Breast epithelium (tissue), 4 donors: ENCODE measurements at regions not wholly inside any gene's neighbourhood (a gene's known extent, or its start where the extent isn't known, plus 50 kb on each side); places are given as distances from the start of the nearest gene placed in this dataset.

Source experiments
- DNase-seq, 2 donors: peaks; one replicate each; pipeline ENCODE4 v3.0.0-alpha.2; 2019; ENCODE audit warnings: low spot score in 2 of 2
- H3K27ac ChIP-seq, 2 donors: fragments of 200-600 bp; sonication (generic) in 1 of 2; one replicate each; pipeline ENCODE4 v1.5.1; 2016 to 2019; ENCODE audit warnings: mild to moderate bottlenecking in 1 of 2
- H3K27me3 ChIP-seq, 2 donors: fragments of 200-600 bp; sonication (generic) in 1 of 2; one replicate each; pipeline versions ENCODE4 v1.5.1 to v1.6.0; 2017 to 2019; ENCODE audit warnings: control low read depth in 1 of 2, mild to moderate bottlenecking in 1 of 2
- H3K36me3 ChIP-seq: fragments of 200-600 bp; one replicate; pipeline ENCODE4 v1.5.1; 2019
- H3K4me1 ChIP-seq, 2 donors: fragments of 200-600 bp; sonication (generic); one replicate each; pipeline ENCODE4 v1.5.1; 2016 to 2019; ENCODE audit warnings: control low read depth in 1 of 2
- H3K4me3 ChIP-seq, 3 donors: fragments of 200-600 bp; sonication (generic); 1 replicate in 2 of 3; 2 replicates in 1 of 3; pipeline ENCODE4 v1.5.1; 2016 to 2019; ENCODE audit warnings: mild to moderate bottlenecking in 3 of 3, moderate library complexity in 2 of 3
- H3K9me3 ChIP-seq, 2 donors: fragments of 200-600 bp; sonication (generic) in 1 of 2; one replicate each; pipeline ENCODE4 v1.5.1; 2016 to 2019; ENCODE audit warnings: control low read depth in 1 of 2
- POLR2A ChIP-seq: fragments of 450-650 bp; IDR thresholded peaks from one replicate; pipeline ENCODE4 v1.6.1; 2016; ENCODE audit warnings: antibody characterized with exemption, mild to moderate bottlenecking, moderate library complexity
- POLR2AphosphoS5 ChIP-seq, 3 donors: sonication (generic); formaldehyde crosslinking; IDR thresholded peaks; one replicate each; pipeline ENCODE4 v1.6.1; 2017; ENCODE audit warnings: antibody characterized with exemption in 3 of 3
- intact Hi-C: fragments of 100-400 bp; cut with DNase I; formaldehyde crosslinking; loops from one replicate; pipeline ENCODE4 v1.15.1; 2023; ENCODE audit warnings: low total_unique reads
- TF ChIP-seq, protein P1 (sequence below), 3 donors: fragments of 450-650 bp; IDR thresholded peaks; one replicate each; pipeline ENCODE4 v1.5.1; 2016 to 2017; ENCODE audit warnings: antibody characterized with exemption in 3 of 3, mild to moderate bottlenecking in 3 of 3, moderate library complexity in 3 of 3

DNA sequence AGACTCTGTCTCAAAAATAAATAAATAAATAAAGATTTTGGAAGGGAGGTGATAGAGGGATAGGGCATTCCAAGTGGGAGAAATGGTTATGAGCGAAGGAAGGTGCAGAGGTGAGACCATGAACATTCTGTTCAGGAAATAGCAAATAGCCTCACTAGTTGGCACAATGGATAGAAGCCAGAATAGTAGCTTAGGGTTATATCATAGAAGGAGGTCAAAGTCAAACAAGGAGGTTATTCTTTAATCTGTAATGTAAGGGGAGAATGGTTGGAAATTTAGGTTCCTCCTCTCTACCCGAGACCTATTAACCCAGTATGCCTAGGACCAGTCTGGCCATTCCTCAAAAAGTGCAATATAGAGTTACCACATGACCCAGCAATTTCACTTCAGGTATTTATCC, 275.8 kb downstream of the MN1 start:
- no peaks in the 10 kb centered on the region for H3K36me3 ChIP-seq
- no peaks in the 10 kb centered on the region for H3K4me1 ChIP-seq
- peaks cover 0 to 3% of the 10 kb centered on the region in 2 donors for H3K27me3 ChIP-seq
- no peak for DNase-seq
- no peak overlapping the region for H3K27ac ChIP-seq
- H3K4me3 ChIP-seq, result no peak overlapping the region
- intact Hi-C loops, result no loop called here
- H3K9me3 ChIP-seq, result no peaks in the 10 kb centered on the region
- TF ChIP-seq, protein P1, sequence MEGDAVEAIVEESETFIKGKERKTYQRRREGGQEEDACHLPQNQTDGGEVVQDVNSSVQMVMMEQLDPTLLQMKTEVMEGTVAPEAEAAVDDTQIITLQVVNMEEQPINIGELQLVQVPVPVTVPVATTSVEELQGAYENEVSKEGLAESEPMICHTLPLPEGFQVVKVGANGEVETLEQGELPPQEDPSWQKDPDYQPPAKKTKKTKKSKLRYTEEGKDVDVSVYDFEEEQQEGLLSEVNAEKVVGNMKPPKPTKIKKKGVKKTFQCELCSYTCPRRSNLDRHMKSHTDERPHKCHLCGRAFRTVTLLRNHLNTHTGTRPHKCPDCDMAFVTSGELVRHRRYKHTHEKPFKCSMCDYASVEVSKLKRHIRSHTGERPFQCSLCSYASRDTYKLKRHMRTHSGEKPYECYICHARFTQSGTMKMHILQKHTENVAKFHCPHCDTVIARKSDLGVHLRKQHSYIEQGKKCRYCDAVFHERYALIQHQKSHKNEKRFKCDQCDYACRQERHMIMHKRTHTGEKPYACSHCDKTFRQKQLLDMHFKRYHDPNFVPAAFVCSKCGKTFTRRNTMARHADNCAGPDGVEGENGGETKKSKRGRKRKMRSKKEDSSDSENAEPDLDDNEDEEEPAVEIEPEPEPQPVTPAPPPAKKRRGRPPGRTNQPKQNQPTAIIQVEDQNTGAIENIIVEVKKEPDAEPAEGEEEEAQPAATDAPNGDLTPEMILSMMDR (IDR thresholded peaks at IDR 0.05), result no peak
- TF ChIP-seq POLR2A (no peak), POLR2AphosphoS5 (IDR thresholded peaks at IDR 0.05) (no peak)

DNA sequence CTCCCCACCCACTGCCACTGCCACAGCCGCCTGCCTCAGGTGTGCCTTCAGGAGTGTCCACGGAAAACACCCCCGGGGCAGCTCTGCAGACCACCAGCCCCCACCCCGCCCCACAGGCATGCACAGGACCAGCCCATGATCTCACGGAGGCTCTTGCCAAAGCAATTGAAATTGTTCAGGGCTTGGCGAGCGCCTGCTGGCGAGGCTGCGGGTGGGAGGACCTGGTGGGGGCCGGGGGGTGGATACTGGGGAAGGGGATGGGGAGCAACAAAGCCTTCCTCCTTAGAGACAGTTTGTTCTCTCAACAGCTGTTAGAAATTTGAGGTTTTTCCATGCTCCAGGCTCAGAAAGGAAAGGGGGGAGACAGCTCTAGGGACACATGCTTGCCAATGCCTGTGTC, 274.7 kb downstream of the MN1 start:
- Histone ChIP-seq H3K36me3 (no peaks in the 10 kb centered on the region), H3K4me3 (no peak overlapping the region), H3K9me3 (no peaks in the 10 kb centered on the region), H3K27me3 (peaks cover 0 to 3% of the 10 kb centered on the region in 2 donors), H3K27ac (no peak overlapping the region), H3K4me1 (no peaks in the 10 kb centered on the region)
- TF ChIP-seq POLR2AphosphoS5 (IDR thresholded peaks at IDR 0.05), result no peak
- TF ChIP-seq, protein P1 (IDR thresholded peaks at IDR 0.05), result no peak
- TF ChIP-seq POLR2A, result no peak
- intact Hi-C loops, result no loop called here
- no peak for DNase-seq

DNA sequence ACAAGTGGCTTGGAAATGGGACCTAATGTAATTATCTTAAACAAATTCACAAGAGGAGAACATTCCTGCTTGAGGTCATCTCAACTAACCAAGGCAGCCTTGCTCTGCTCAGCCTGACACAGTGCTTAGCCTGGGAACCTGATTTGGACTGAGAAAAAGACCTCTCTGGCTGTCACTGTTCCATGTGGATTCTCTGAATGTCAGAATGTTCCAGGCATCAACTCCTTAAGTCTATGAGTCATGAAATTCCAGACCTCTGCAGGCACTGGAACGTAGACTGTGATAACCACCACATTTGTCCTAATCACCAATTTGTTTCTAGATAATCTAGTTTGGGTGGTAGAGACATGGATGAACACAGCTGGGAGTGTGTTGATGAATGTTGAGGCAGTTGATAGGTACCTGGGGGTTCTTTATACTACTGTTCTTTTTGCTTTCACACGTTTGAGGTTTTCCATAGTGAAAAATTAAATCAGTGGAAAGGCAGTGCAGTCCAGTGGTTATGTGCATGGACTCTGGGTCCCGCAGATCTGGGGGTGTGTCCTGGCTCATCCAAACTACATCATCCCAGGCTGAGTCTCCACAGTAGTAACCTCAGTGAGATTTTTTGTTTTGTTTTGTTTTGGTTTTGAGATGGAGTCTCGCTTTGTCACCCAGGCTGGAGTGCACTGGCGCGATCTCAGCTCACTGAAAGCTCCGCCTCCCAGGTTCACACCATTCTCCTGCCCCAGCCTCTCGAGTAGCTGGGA, 269.6 kb downstream of the MN1 start:
- no peaks in the 10 kb centered on the region for H3K36me3 ChIP-seq
- no peak for DNase-seq
- no peak overlapping the region for H3K27ac ChIP-seq
- TF ChIP-seq, protein P1 (IDR thresholded peaks at IDR 0.05), result no peak
- TF ChIP-seq POLR2A (no peak), POLR2AphosphoS5 (IDR thresholded peaks at IDR 0.05) (no peak)
- no peaks in the 10 kb centered on the region for H3K27me3 ChIP-seq
- H3K9me3 ChIP-seq, result no peaks in the 10 kb centered on the region
- H3K4me1 ChIP-seq, result no peaks in the 10 kb centered on the region
- intact Hi-C loops, result no loop called here
- H3K4me3 ChIP-seq, result no peak overlapping the region

DNA sequence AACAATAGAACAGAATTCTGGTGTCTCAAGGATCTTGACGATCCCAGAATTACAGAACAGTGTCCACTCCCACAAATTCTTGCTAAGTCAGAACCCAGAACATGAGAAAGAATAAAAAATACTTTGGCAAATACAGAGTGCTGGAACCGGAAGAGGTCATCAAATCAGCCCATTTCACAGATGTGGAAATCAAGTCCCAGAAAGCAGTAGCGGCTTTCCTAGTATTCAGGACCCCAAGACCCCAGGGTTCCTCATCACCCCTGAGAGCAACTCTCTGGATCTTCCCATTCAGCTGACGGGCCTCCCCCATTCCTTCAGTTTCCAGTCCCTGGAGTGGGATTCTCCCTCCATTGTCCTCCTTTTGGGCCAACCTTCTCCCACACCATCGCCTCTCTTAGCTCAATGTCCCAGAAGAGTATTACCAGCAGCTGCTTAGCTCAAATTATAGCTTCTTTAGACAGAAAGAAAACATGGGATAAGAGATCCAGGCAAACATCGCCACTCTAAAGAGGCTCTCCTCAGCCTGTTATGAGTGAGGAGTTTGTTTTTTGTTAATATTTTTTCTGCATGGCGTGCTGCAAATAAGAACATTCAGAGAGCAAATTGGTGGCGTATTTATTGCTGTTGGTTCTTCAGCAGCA, 268.3 kb downstream of the MN1 start:
- intact Hi-C loops, result no loop called here
- no peak for DNase-seq
- Histone ChIP-seq H3K4me1 (no peaks in the 10 kb centered on the region), H3K27ac (no peak overlapping the region), H3K27me3 (no peaks in the 10 kb centered on the region), H3K9me3 (no peaks in the 10 kb centered on the region), H3K36me3 (no peaks in the 10 kb centered on the region), H3K4me3 (no peak overlapping the region)
- TF ChIP-seq, protein P1 (IDR thresholded peaks at IDR 0.05), result no peak
- no peak for TF ChIP-seq POLR2A
- no peak for TF ChIP-seq POLR2AphosphoS5 (IDR thresholded peaks at IDR 0.05)

GRCh38 chr22:27534720-27535125, 266.8 kb downstream of the MN1 start:
- Histone ChIP-seq H3K36me3 (no peaks in the 10 kb centered on the region), H3K9me3 (no peaks in the 10 kb centered on the region), H3K4me3 (no peak overlapping the region), H3K27ac (no peak overlapping the region), H3K4me1 (no peaks in the 10 kb centered on the region), H3K27me3 (no peaks in the 10 kb centered on the region)
- DNase-seq, result no peak
- no peak for TF ChIP-seq POLR2A
- TF ChIP-seq, protein P1 (IDR thresholded peaks at IDR 0.05), result no peak
- TF ChIP-seq POLR2AphosphoS5 (IDR thresholded peaks at IDR 0.05), result no peak
- intact Hi-C loops, result no loop called here
